Fibroblast of skin of scalp (primary cell): ENCODE measurements at regions not wholly inside any gene's neighbourhood (a gene's known extent, or its start where the extent isn't known, plus 50 kb on each side); places are given as distances from the start of the nearest gene placed in this dataset.
"Not testable (repeated sequence)": the region's sequence is repeated elsewhere in the genome, so short reads cannot be mapped to it uniquely, and the experiment has no call there.

ENCODE experiments used
- DNase-seq: peaks from one replicate; pipeline ENCODE4 v3.0.0-alpha.2; 2013

DNA sequence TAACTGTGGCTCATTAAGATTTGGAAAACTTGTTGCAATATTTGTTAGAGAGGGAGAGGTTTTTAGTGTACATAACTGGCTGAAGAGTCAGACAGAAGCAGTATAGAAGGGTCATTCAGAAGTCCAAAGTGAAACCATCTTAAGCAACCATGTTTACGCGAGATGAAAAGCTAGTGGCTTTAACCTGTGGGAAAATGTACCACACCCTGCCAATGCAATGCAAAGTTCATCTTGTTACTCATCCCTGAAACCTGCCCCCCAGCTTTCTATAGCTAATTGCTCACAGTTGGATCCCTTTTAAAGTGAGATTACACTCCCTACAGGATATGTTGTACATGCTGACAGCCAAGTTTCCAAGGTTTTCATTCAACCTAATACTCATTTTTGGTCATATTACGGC, 96.7 kb upstream of the RAPGEF2 start:
- peak; percentile 27 for DNase-seq

DNA sequence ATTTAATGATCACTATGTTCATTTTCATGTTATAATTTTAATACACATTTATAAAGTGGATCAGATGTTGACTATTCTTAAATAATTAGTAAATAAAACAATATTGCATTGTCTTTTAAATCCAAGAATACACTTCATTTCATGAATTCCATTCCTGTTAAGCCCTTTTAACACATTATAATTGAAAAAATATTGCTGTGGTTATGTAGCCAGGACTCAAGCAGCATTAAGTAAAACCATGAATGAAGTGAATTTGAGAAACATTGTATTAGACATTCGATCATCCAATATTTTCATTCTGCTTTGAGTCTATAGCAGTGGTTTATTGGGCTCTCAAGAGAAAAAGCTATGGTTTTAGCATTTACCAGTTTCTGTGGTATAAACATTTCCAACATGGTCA, 94.2 kb upstream of the RAPGEF2 start:
- DNase-seq, result no peak

DNA sequence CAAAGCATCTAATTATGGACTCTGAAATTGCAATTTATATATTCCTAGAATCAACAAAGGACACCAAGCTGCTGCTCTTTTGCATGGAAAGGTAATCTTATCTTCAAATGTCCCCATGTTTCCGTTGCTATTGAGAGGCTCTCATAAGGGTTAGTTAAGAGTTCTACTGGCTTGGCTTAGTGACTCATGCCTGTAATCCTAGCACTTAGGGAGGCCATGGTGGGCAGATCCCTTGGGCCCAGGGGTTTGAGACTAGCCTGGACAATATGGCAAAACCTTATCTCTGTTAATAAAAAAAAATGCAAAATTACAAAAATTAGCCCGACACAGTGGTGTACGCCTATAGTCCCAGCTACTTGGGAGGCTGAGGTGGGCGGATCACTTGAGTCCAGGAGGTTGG, 93.4 kb upstream of the RAPGEF2 start:
- DNase-seq, result no peak

DNA sequence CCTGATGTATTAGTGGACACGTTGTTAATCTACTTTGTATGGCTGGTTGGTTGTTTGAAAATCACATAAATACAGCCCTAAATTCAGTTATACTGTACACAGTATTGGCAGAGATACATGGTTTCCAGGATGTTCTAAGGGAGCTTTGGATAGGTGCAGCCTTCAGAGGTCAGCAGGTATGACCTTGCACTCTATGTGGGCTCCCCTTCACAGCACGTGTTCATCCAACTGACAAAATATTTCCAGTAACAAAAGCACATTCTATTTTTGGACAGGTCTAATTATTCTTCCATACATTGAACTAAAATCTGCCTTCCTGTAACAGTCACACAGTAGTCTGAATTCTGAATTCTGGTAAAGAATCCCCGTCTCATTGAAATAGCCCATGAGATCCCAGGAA, 92.8 kb upstream of the RAPGEF2 start:
- no peak for DNase-seq

DNA sequence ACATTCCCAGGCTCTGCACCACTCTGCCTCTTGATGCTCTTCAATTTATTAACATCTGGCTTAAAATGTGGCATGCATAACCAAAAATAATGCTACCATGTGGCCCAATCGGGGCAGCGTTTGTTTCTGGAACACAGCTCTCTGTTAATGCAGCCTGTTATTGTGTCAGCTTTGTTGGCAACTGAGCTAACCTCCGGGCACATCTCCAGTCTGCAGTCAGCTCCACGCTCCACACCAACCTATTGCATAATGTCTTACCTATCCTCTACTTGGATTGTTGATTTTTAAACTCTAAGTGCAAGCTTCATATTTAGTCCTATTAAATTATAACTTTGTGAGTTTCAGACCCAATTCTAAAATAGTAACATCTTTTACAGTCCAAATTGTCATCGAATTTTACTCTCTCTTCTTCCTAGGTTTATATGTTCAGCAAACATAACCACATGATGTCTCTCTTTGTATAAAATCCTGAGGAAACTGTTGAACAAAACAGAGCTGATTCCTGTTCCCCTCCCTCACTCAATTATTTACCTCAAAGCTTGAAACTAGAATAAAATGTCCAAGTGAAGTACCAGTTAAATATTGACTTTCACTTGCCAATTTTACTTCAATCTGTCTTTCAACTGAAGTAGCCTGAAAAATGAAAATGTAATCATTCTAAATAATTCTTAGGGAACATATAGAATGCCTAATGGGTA, 92.2 kb upstream of the RAPGEF2 start:
- no peak for DNase-seq

DNA sequence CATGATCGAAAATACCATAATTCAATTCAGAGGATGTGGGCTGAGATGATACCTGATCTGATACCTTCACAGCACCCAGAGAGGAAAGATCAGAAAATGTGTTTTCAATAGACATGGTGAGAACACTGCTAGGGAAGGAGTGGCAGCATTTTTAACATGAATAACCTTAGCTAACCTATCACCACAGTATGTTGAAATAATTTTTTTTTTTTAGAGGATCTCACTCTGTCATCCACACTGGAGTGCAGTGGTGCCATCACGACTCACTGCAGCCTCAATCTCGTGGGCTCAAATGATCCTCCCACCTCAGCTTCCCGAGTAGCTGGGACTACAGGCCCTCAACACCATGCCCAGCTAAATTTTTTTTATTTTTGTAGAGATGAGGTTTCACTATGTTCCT, 90.5 kb upstream of the RAPGEF2 start:
- peak; percentile 66 for DNase-seq

DNA sequence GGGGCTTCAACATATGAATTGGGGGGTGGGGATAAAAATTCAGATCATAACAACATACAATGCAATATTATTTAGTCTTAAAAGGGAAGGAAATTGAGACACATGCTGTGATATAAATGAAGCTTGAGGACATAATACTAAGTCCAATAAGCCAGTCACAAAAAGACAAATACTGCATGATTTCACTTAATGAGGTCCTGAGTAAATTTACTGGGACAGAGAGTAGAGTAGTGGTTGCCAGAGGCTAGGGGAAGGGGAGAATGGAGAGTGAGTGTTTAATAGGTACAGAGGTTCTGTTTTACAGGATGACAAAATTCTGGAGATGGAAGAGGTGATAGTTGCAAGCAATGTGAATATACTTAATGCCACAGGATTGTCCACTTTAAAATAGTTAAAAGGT, 89.2 kb upstream of the RAPGEF2 start:
- no peak for DNase-seq

DNA sequence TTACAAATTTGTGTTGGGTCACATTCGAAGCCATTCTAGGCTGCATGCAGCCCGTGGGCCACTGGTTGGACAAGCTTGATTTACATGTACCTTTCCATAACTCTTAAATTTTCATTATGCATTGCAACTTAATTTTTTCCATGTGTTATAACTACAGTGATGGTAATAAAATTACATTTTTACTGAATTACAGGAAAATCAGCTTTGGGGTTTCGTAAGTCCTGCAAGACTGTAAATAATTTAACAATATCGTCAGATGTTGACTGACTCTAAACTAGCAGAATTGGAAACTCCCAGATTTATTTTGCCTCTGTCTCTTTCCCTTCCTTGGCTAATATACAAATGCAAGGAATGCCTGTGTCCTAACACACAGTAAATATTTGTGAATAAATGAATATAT, 88.0 kb upstream of the RAPGEF2 start:
- no peak for DNase-seq

DNA sequence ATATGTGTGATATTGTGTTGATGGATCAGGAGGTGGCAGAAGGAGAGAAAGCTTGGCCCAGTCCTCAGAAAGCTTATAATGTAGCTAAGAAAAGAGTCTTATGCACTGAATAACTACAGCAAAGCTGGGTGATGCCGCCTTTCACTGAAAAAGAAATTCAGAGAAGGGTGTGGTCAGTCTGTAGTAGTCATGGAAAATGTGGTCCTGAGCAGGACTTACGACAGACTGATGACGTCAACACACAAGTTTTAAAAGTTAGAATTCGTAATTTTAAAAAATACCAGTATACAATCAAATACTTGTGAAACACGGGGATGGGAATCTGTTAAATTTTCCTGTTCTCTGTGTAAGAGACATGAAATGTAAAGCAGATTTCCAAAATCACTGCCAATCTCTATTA, 87.0 kb upstream of the RAPGEF2 start:
- DNase-seq, result peak; percentile 20

DNA sequence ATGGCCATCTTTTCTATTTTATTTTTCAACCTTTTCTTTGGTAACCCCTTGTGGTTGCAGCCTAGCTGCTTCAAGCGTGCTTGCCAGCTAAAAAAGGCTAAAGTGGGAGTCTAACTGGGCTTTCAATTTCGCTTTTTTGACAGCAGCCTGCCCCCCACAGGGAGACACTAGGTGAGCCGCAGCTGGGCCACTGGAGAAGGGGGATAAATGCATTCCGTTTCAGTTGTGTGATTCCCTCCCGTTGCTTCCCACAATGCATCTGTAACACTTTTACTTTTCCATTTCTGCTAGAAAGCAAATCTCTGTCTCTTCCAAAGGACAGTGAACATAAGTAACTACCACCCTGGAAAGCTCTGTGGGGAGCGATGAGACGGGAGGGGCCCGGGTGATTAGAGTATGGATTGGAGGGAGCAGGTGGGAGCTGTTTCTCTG, 86.3 kb upstream of the RAPGEF2 start:
- peak; percentile 43 for DNase-seq

DNA sequence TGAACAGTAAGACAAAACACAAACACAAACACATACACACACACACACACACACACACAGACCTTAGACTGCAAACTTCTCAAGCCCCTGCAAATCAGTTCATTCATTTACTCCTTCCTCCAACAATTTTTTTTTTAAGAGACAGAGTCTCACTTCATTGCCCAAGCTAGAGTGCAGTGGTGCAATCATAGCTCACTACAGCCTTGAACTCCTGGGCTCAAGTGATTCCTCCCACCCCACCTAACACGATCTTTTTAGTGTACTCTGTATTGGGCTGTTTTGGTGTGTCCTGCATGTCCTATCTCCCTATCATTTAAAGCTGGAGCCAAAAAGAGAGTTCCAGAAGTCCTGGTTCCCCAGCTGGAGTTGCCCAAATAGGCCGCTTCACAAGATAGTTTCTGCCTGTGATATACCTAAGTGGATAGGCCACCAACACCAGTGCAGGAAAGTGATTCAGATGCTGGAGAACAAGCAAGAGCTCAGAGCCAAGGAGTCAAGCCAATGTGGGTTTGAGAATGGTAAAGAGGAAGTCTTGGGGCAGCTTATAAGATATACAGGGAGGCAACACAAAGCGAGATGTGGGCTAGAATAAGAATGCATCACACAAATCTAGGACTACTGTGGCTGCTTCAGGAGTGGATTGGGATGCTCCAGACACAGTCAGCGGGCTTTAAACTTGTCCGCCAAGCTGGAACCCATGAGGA, 85.4 kb upstream of the RAPGEF2 start:
- no peak for DNase-seq

DNA sequence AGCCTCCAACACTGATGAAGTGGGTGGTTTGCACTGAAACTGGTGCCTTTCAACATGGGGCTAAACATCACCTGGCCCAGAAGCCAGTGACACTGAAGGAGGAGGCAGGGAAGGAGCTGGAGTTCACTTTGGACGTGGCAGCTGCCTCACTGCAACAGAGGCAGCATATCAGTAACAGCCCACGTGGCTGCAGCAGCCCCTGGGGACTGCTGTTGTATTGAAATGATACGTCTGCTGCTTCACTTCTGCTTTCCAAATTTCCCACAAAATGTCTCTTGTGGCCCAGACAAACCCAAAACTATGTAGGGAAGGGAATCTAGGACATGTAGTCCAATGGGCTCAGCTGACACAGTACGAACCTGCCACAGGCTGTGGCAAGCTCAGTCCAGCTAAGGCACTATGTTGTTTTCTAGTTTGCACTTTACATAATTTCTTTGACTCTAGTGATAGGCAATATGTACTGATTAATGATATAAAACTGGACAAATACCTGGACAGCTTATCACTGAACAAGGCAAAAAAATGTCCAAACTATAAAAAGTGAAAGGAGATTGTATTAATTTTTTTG, 84.7 kb upstream of the RAPGEF2 start:
- peak; percentile 21 for DNase-seq

DNA sequence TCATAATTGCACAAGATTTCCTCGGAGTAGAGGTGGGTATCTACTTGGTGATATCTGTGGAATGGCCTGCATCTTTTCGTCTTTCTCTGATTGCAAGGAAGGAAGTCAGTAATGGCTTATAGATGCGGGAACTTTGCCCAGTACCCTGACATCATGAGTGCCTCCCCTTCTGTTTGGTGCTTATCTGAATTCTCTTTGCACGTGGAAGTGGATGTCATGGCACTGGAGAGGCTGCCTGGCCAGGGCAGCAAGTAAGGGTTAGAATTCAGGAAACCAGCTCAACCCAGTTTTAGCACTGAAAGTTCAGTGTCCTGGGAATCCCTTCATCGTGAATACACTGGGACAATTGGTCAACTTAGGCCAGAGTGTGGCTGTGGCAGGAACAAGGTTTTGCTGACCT, 83.5 kb upstream of the RAPGEF2 start:
- DNase-seq, result no peak

DNA sequence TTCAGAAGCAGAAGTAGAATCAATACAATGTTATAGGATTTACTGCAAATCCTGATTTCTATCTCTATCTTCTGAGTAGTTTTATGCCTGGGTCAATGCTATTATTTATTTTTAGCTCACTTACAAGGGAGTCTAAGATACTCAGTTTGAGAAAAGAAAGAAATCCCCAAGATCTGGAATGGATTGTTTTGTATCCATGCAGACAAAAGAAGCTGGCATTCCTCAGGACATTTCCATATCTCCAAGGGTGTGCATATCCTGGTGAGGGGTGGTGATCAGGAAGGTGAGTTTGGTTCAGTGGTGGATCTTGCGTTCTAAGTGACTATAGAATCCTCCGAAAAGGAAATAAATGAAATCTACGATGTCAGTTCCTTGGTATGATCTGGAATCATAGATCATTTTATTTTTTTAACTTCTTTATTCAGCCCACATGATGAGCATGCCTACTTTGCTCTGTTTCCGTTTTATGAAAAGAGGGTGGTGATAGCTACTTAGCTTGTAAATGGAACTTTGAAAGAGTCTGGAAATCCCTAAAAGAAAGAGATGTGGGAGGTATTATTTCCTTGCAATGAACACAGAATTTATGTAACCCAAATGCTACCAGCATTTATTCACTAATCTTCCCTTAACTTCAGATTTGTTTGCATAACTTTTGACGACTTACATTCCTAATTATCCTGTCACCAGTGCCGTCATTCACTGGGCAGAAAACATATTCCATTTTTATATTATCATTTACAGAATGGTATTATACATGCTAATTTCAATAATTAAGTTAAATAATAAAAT, 81.1 kb upstream of the RAPGEF2 start:
- peak; percentile 23 for DNase-seq

DNA sequence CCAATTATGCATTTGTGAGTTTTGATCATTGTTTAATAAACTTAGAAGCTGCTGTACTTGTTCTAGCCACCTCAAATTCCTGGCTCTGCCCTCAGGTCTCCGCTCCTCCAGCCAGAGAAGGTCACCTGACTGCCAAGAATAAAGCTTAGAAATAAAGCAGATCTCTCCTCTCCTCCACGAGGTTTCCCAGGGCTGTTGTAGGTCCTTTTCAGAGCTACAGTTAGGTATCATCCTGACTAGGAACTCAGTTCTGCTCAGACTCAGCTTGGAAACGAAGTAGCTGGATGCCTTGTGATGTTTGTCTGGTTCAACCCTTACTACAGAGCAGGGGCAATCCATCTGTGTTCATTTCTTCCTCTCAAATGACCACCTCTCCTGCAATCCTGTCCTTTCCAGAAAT, 79.1 kb upstream of the RAPGEF2 start:
- DNase-seq, result no peak

DNA sequence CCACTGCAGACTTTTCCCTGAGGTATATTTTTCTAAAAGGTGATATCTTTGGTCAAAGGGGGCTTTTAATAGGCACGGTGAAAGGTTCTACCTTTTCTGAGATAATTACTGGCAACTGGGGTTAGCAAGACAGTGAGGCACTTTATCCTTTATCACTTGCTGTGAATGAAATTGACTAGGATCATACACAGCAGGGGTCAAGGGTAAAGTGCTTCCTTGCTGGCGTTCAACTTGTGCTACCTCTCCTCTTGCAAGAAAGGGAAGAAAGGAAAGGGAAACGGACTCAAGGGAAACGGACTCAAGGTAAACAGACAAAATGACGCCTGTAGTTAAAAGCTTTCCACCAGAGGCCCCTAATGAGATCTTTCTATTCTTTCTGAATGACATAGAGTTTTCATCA, 78.6 kb upstream of the RAPGEF2 start:
- DNase-seq, result no peak

DNA sequence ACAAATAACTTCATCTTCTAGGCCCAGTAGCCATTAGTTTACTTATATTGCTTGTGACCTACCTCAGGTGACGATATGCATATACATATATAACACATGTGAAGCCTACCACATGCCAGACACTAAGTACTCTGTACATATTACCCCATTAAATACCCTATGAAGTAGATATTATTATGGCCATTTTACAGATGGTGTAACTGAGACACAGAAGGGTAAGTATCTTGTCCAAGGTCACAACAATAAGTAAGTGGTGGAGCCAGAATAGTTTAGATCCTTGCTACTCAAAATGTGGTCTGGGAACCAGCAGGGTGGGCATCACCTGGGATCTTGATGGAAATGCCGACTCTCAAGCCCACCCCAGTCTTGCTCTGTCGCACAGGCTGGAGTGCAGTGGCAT, 78.1 kb upstream of the RAPGEF2 start:
- no peak for DNase-seq

DNA sequence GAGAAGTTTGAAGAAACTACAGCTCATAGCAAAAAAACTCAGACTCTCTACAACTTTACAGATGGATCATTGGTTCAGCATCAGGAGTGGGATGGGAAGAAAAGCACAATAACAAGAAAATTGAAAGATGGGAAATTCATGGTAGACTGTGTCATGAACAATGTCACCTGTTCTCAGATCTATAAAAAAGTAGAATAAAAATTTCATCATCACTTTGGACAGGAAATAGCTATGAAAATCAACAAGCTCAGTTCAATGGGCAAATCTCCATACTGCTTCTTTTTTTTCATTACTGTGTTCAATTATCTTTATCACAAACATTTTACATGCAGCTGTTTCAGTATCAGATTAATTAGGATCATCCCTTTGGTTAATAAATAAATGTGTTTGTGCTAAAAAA, 76.5 kb upstream of the RAPGEF2 start:
- DNase-seq, result no peak

DNA sequence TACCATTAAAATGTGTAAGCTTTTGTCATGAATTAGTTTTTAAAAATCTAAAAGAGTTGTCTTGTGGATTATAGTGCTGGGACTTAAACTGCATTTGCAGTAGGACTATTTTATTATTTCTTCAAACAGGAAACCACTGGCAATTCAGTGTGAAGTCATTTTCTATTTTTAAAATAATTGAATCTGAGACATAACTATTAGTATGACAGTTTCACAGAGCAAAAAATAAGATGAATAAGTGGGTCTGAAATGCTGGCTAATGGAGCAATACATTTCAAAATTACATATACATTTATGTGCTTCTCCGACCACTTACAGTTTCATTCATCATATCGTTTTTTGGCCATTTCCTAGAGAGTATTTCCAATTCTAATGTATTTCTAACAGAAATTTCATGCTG, 75.3 kb upstream of the RAPGEF2 start:
- peak; percentile 65 for DNase-seq

DNA sequence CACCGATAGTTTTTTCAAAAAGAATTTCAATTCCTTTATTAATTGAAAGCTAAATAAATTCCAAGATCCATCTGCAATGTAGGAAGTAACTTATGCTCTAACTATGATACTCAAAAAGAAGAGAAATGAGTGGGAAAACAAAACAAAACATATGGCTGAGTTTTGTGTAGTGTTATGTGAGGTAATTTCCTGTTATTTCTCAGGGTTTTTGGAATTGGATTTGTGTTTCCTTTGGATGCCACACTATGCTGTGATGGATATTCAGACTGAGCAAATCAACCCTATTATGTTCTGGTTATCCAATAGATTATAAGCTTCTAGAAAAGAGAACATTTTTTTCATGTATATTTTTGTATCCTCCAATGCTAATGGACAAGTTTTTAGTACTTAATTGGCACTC, 73.4 kb upstream of the RAPGEF2 start:
- DNase-seq, result no peak

DNA sequence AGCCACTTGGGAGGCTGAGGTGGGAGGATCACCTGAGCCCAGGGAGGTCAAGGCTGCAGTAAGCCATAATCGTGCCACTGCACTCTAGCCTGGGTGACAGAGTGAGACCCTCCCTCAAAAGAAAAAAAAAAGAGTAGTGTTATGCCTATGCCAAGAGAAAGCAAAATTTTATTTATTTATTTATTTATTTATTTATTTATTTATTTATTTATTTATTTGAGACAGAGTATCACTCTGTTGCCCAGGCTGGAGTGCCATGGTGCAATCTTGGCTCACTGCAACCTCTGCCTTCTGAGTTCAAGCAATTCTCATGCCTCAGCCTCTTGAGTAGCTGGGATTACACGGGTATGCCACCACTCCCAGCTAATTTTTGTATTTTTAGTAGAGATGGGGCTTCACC, 72.6 kb upstream of the RAPGEF2 start:
- DNase-seq, result not testable (repeated sequence)

DNA sequence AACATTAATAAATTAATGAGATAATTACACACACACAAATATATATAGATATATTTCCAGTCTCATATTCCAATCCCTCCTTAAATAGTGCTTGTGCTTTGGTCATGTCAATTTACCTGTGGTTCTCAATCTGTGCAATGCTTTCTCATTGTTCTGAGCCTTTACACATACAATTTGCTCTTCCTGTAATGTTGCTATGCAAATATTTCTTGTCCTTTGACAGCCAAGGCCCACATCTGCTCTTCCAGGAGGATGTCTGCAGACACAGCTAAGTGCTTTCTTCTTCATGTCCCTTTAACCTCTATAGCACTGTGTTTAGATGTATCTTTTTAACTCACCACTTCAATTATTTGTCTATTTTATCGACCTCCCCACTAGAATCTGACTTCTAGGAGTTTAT, 67.3 kb upstream of the RAPGEF2 start:
- no peak for DNase-seq

DNA sequence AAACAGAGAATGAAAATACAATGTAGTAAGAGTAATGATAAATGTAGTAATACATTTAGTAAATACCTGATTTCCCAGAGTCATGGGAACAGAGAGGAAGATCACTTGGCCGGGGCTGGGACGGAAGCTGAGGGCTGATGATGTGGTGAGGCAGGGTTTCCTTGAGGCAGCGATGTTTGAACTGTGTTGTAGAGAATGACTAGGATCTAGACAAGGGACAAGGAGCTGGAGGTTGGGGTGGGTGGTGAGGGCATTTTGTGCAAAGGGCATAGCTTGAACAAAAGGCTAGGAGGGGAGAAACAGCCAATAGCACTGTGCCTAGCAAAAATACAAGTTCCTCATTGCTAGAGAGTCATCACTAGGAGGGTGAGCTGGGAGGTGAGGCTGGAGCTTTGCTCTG, 64.3 kb upstream of the RAPGEF2 start:
- DNase-seq, result no peak
